GM12891 (cell line): ENCODE measurements at regions not wholly inside any gene's neighbourhood (a gene's known extent, or its start where the extent isn't known, plus 50 kb on each side); places are given as distances from the start of the nearest gene placed in this dataset.

Experiments used
- POLR2A ChIP-seq: IDR thresholded peaks from 2 replicates; pipeline ENCODE4 v1.6.1; 2011; ENCODE audit warnings: low read depth, low read length, control low read depth
- POLR2AphosphoS5 ChIP-seq: IDR thresholded peaks from 2 replicates; pipeline ENCODE4 v1.6.1; 2011; ENCODE audit warnings: low read depth, low read length, control low read depth

DNA sequence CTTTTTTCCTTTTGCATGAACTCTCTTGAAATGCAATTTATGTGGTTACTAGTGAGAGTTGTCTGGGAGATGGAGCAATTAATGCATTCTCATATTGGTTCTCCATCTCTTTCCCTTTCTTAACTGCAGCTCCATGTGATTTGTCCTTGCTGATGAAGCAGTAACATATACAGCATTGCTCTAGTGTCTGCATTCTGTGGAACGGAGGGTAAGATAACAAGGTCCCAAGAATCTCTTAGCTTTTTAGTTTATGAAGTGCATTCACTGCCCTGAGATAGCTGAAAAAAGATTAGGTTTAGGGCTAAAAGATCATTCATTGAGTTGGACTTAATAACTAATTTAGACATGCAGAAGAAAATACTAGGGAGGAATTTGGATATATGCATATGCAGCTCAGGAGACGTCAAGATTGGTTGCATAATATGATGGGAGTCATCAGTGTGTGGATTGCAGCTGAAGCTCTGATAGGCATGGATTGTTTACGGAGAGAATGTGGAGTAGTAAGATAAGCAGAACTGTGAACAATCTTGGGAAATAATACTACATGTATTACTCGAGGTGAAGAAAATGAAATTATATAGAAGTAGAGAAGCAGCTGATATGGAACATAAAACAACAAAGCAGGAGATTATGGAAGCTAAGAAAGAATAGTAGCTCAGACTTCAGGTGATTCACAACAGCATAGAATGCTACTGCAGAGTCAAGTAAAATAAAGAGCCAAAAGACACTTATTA, 404.7 kb downstream of the ARL4A start:
- no peak for TF ChIP-seq POLR2AphosphoS5
- no peak for TF ChIP-seq POLR2A
